AG09309 (cell line): ENCODE measurements at regions not wholly inside any gene's neighbourhood (a gene's known extent, or its start where the extent isn't known, plus 50 kb on each side); places are given as distances from the start of the nearest gene placed in this dataset.

Source experiments
- DNase-seq: peaks from one replicate; pipeline ENCODE4 v3.0.0-alpha.2; 2010; ENCODE audit warnings: low read depth
- H3K4me3 ChIP-seq: 2 replicates; pipeline ENCODE4 v1.5.1; 2011; ENCODE audit warnings: mild to moderate bottlenecking, low read depth, low read length, moderate library complexity; ENCODE audit not compliant: control insufficient read depth
- CTCF ChIP-seq: IDR thresholded peaks from 2 replicates; pipeline ENCODE4 v1.5.1; 2011; ENCODE audit warnings: mild to moderate bottlenecking, low read depth, low read length, inconsistent platforms; ENCODE audit not compliant: insufficient read depth, control insufficient read depth; ENCODE audit errors: missing control alignments

- no peak overlapping the region for H3K4me3 ChIP-seq
- DNase-seq = no peak
- no peak for TF ChIP-seq CTCF
Measured at GRCh38 chr2:181782660-181783059, 102.3 kb upstream of the NEUROD1 start.

GRCh38 chr2:181784556-181784955 lies 104.2 kb upstream of the NEUROD1 start:
- peak; percentile 42 for DNase-seq
- TF ChIP-seq CTCF = no peak
- no peak overlapping the region for H3K4me3 ChIP-seq

- peak; percentile 83 for DNase-seq
- no peak overlapping the region for H3K4me3 ChIP-seq
- TF ChIP-seq CTCF = no peak
Measured at GRCh38 chr2:181785691-181786344, 105.5 kb upstream of the NEUROD1 start.

- no peak for DNase-seq
Measured at GRCh38 chr2:181786371-181787228, 104.9 kb upstream of the ITPRID2 start.

DNA sequence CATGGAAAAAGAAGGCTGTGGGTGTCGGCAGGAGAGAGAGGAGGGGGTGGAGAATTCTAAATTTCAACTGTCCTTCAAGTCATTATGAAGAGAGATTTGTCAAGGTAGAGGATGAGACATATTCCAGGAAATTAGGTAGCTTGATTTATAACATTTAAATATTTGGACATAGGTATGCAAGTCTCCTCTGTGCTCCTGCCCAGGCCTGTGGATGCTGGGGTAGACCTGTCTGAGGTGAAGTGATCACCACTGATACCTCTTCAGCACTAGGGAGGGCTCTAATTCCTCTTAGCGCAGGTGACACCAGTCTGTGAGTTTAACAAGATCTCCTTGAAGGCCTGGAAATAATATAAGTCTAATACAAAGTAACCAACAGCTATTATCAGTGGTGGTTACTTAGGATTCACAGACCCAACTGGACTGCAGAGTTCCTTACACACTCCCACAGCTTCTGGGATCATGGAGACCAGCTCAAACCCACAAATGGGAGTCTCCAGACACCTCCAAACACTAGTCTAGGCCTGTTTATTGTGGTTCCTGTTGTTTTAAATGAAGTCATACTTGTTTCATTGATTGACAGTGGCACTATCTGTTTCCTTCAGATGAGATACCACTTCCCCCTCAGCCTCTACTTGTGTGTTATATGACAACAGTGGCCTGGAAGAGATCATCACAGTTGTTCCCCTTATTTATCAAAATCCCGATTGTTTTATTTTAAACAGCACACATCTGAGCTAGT lies 104.1 kb upstream of the ITPRID2 start:
- DNase-seq = no peak
- no peak overlapping the region for H3K4me3 ChIP-seq
- TF ChIP-seq CTCF = no peak

More at GRCh38 chr2:181786371-181787228, 104.9 kb upstream of the ITPRID2 start:
- H3K4me3 ChIP-seq = no peak overlapping the region
- TF ChIP-seq CTCF = no peak

GRCh38 chr2:181788897-181789555 lies 102.5 kb upstream of the ITPRID2 start:
- no peak overlapping the region for H3K4me3 ChIP-seq
- TF ChIP-seq CTCF = no peak
- no peak for DNase-seq
